ENCODE measurements at regions not wholly inside any gene's neighbourhood (a gene's known extent, or its start where the extent isn't known, plus 50 kb on each side); places are given as distances from the start of the nearest gene placed in this dataset.

GRCh38 chr18:24630346-24630880, 170.0 kb downstream of the HRH4 start (continued):
- TF ChIP-seq POU6F1 (CRISPR knock-in tag; IDR thresholded peaks at IDR 0.05; ENCODE audit: borderline replicate concordance, low read depth), result no peak
- no peak for TF ChIP-seq CSDC2 (CRISPR knock-in tag; IDR thresholded peaks at IDR 0.05)
- TF ChIP-seq ZNF565 (CRISPR knock-in tag; conservative IDR thresholded peaks at IDR 0.05; ENCODE audit: low read depth), result no peak
- TF ChIP-seq GLIS3 (CRISPR knock-in tag; IDR thresholded peaks at IDR 0.05), result no peak
- TF ChIP-seq, protein P1, sequence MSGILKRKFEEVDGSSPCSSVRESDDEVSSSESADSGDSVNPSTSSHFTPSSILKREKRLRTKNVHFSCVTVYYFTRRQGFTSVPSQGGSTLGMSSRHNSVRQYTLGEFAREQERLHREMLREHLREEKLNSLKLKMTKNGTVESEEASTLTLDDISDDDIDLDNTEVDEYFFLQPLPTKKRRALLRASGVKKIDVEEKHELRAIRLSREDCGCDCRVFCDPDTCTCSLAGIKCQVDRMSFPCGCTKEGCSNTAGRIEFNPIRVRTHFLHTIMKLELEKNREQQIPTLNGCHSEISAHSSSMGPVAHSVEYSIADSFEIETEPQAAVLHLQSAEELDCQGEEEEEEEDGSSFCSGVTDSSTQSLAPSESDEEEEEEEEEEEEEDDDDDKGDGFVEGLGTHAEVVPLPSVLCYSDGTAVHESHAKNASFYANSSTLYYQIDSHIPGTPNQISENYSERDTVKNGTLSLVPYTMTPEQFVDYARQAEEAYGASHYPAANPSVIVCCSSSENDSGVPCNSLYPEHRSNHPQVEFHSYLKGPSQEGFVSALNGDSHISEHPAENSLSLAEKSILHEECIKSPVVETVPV (CRISPR knock-in tag; IDR thresholded peaks at IDR 0.05), result no peak
- no peak for TF ChIP-seq PPARA (CRISPR knock-in tag; IDR thresholded peaks at IDR 0.05; ENCODE audit: borderline replicate concordance)
- no peak for TF ChIP-seq RARB (CRISPR knock-in tag; IDR thresholded peaks at IDR 0.05)

- ATAC-seq, result no peak
- TF ChIP-seq ZFP3 (CRISPR knock-in tag; IDR thresholded peaks at IDR 0.05) (no peak), ZNF565 (CRISPR knock-in tag; conservative IDR thresholded peaks at IDR 0.05; ENCODE audit: low read depth) (no peak), GLIS3 (CRISPR knock-in tag; IDR thresholded peaks at IDR 0.05) (no peak), PPARA (CRISPR knock-in tag; IDR thresholded peaks at IDR 0.05; ENCODE audit: borderline replicate concordance) (no peak), ISL1 (CRISPR knock-in tag; IDR thresholded peaks at IDR 0.05) (no peak), ZFP30 (CRISPR knock-in tag; IDR thresholded peaks at IDR 0.05) (no peak)
- TF ChIP-seq, protein P2, sequence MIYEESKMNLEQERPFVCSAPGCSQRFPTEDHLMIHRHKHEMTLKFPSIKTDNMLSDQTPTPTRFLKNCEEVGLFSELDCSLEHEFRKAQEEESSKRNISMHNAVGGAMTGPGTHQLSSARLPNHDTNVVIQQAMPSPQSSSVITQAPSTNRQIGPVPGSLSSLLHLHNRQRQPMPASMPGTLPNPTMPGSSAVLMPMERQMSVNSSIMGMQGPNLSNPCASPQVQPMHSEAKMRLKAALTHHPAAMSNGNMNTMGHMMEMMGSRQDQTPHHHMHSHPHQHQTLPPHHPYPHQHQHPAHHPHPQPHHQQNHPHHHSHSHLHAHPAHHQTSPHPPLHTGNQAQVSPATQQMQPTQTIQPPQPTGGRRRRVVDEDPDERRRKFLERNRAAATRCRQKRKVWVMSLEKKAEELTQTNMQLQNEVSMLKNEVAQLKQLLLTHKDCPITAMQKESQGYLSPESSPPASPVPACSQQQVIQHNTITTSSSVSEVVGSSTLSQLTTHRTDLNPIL (CRISPR knock-in tag; IDR thresholded peaks at IDR 0.05; ENCODE audit: low read depth), result no peak
Measured at GRCh38 chr18:24631243-24632025, 171.0 kb downstream of the HRH4 start.

DNA sequence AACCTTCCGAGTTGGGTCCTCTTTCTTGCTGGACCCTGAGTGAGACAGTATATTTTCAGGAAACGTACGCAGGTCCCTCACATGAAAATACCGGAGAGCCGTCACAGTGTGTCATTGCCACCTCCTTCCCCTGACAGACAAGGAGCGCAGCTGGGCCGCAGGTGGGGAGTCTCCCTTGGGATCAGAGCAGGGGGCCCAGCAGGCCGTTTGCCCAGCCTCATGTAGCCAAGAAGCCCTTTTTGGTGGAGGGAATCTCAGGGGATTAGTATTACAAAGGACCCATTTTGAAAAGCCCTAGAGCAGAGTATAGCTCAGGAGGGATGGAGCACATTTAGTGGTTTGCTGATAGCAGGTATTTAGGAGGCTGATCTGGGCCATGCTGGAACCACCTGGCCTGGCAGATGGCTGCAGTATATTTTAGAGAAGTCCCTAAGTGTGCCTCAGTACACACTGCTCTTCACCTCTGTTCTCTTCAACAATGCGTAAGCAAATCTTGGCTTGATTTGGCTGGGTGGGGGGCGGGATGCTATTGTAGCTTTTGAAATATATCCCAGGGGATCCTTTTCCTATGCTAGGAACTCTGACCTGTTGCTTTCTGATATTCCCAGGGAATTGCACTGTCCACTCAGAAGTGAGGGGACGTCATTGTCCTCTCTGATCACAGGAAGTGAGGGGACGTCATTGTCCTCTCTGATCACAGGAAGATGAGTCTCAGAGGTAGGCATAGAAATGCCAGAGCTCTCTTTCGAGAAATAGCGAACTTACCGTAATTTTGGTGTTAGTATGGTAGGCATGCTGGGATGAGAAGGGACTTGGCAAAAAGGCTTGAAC, 171.9 kb downstream of the HRH4 start:
- ATAC-seq, result no peak
- TF ChIP-seq, protein P3, sequence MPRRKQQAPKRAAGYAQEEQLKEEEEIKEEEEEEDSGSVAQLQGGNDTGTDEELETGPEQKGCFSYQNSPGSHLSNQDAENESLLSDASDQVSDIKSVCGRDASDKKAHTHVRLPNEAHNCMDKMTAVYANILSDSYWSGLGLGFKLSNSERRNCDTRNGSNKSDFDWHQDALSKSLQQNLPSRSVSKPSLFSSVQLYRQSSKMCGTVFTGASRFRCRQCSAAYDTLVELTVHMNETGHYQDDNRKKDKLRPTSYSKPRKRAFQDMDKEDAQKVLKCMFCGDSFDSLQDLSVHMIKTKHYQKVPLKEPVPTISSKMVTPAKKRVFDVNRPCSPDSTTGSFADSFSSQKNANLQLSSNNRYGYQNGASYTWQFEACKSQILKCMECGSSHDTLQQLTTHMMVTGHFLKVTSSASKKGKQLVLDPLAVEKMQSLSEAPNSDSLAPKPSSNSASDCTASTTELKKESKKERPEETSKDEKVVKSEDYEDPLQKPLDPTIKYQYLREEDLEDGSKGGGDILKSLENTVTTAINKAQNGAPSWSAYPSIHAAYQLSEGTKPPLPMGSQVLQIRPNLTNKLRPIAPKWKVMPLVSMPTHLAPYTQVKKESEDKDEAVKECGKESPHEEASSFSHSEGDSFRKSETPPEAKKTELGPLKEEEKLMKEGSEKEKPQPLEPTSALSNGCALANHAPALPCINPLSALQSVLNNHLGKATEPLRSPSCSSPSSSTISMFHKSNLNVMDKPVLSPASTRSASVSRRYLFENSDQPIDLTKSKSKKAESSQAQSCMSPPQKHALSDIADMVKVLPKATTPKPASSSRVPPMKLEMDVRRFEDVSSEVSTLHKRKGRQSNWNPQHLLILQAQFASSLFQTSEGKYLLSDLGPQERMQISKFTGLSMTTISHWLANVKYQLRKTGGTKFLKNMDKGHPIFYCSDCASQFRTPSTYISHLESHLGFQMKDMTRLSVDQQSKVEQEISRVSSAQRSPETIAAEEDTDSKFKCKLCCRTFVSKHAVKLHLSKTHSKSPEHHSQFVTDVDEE (CRISPR knock-in tag; IDR thresholded peaks at IDR 0.05), result no peak
- TF ChIP-seq ESRRG (CRISPR knock-in tag; IDR thresholded peaks at IDR 0.05), result no peak
- no peak for TF ChIP-seq TCF4 (CRISPR knock-in tag; IDR thresholded peaks at IDR 0.05; ENCODE audit: borderline replicate concordance)
- TF ChIP-seq, protein P2 (CRISPR knock-in tag; IDR thresholded peaks at IDR 0.05; ENCODE audit: low read depth), result no peak
- no peak for TF ChIP-seq OSR1 (CRISPR knock-in tag; IDR thresholded peaks at IDR 0.05)
- no peak for TF ChIP-seq ZC3H10 (CRISPR knock-in tag; IDR thresholded peaks at IDR 0.05)
- no peak for TF ChIP-seq BACH2 (CRISPR knock-in tag; IDR thresholded peaks at IDR 0.05; ENCODE audit: borderline replicate concordance)
- TF ChIP-seq ISL1 (CRISPR knock-in tag; IDR thresholded peaks at IDR 0.05), result no peak
- no peak for TF ChIP-seq TOX (CRISPR knock-in tag; IDR thresholded peaks at IDR 0.05; ENCODE audit: borderline replicate concordance)
- no peak for TF ChIP-seq PPARA (CRISPR knock-in tag; IDR thresholded peaks at IDR 0.05; ENCODE audit: borderline replicate concordance)
- no peak for TF ChIP-seq ZNF565 (CRISPR knock-in tag; conservative IDR thresholded peaks at IDR 0.05; ENCODE audit: low read depth)
- no peak for TF ChIP-seq ZFP3 (CRISPR knock-in tag; IDR thresholded peaks at IDR 0.05)
- TF ChIP-seq, protein P4, sequence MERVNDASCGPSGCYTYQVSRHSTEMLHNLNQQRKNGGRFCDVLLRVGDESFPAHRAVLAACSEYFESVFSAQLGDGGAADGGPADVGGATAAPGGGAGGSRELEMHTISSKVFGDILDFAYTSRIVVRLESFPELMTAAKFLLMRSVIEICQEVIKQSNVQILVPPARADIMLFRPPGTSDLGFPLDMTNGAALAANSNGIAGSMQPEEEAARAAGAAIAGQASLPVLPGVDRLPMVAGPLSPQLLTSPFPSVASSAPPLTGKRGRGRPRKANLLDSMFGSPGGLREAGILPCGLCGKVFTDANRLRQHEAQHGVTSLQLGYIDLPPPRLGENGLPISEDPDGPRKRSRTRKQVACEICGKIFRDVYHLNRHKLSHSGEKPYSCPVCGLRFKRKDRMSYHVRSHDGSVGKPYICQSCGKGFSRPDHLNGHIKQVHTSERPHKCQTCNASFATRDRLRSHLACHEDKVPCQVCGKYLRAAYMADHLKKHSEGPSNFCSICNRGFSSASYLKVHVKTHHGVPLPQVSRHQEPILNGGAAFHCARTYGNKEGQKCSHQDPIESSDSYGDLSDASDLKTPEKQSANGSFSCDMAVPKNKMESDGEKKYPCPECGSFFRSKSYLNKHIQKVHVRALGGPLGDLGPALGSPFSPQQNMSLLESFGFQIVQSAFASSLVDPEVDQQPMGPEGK (CRISPR knock-in tag; IDR thresholded peaks at IDR 0.05; ENCODE audit: borderline replicate concordance), result no peak
- TF ChIP-seq, protein P1 (CRISPR knock-in tag; IDR thresholded peaks at IDR 0.05), result no peak
- no peak for TF ChIP-seq POU6F1 (CRISPR knock-in tag; IDR thresholded peaks at IDR 0.05; ENCODE audit: borderline replicate concordance, low read depth)
- TF ChIP-seq ZNF70 (CRISPR knock-in tag; IDR thresholded peaks at IDR 0.05), result no peak
- TF ChIP-seq GLIS3 (CRISPR knock-in tag; IDR thresholded peaks at IDR 0.05), result no peak

Measured in SK-N-SH treated with all-trans-retinoic acid at 6 μM for 48 hours (cell line).